ENCODE measurements at regions not wholly inside any gene's neighbourhood (a gene's known extent, or its start where the extent isn't known, plus 50 kb on each side); places are given as distances from the start of the nearest gene placed in this dataset.

GRCh38 chr9:75414371-75415160, 326.3 kb downstream of the OSTF1 start:
- no peak for TF ChIP-seq CTCF (conservative IDR thresholded peaks at IDR 0.05)
- TF ChIP-seq EZH2 (IDR thresholded peaks at IDR 0.05; ENCODE audit: low read depth): no peak
